H54 (cell line): ENCODE measurements at regions not wholly inside any gene's neighbourhood (a gene's known extent, or its start where the extent isn't known, plus 50 kb on each side); places are given as distances from the start of the nearest gene placed in this dataset.

ENCODE experiments used
- DNase-seq: peaks from one replicate; pipeline ENCODE4 v3.0.0; 2011; ENCODE audit warnings: low spot score, mixed read lengths; ENCODE audit not compliant: insufficient read length
- FAIRE-seq: peaks from 3 replicates; lab custom pipeline; 2011; peaks lifted over from hg19 to GRCh38; lab: Jason Lieb, UNC
- POLR2A ChIP-seq: IDR thresholded peaks from 2 replicates; pipeline ENCODE4 v1.6.1; 2011; ENCODE audit warnings: low read depth, mild to moderate bottlenecking, low read length

- DNase-seq (no peak), FAIRE-seq (no peak)
- no peak for TF ChIP-seq POLR2A
Observed at GRCh38 chr13:53160211-53160610, 131.6 kb downstream of the OLFM4 start.

GRCh38 chr13:53161251-53161650 is 132.6 kb downstream of the OLFM4 start:
- DNase-seq: no peak
- TF ChIP-seq POLR2A: no peak
- FAIRE-seq: no peak

GRCh38 chr13:53165261-53165660 is 136.6 kb downstream of the OLFM4 start:
- TF ChIP-seq POLR2A: no peak
- DNase-seq (no peak), FAIRE-seq (no peak)

GRCh38 chr13:53167561-53167960 is 138.9 kb downstream of the OLFM4 start:
- TF ChIP-seq POLR2A: no peak
- DNase-seq (no peak), FAIRE-seq (no peak)

DNA sequence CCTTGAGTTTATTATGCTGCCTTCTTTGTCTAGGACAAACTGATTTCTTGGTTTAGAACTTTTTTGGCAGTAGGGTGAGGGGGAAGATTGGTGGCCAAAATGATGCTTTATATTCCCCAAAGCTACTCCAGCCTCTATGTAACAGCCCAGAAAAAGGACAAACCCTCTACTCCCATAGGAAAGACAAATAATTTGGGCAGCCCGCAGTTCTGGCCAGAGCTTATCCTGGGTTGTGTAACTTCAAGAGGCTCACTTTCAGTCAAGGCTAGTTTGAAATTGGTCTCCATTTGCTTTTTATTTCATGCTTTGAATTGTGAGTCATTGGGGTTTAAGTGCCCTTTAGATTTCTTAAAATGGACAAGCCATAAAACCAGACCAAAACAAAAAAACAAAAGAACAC is 142.3 kb downstream of the OLFM4 start:
- TF ChIP-seq POLR2A: no peak
- DNase-seq (no peak), FAIRE-seq (no peak)

GRCh38 chr13:53174545-53174944 is 145.9 kb downstream of the OLFM4 start:
- DNase-seq (no peak), FAIRE-seq (no peak)
- TF ChIP-seq POLR2A: no peak

- FAIRE-seq (no peak), DNase-seq (no peak)
- no peak for TF ChIP-seq POLR2A
Observed at GRCh38 chr13:53180684-53181083, 152.1 kb downstream of the OLFM4 start.

DNA sequence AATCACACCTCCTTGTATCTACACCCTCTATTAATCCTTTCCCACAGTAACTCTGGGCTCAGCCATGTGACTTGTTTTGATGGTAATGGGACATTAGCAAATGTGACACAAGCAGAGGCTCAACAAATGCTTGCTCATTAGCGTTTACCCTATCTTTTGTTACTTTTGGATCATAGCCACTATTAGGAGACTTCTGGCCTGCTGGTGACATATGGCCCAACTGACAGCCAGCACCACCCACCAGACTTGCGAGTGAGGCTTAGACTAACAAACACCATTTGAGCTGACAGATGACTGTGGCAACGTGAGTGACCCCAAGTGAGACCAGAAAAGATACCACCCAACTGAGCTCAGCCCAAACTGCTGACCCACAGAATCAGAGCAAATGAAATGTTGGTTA is 154.1 kb downstream of the OLFM4 start:
- FAIRE-seq: no peak
- no peak for DNase-seq
- no peak for TF ChIP-seq POLR2A

GRCh38 chr13:53188120-53188519 is 159.5 kb downstream of the OLFM4 start:
- no peak for TF ChIP-seq POLR2A
- FAIRE-seq: no peak
- no peak for DNase-seq

DNA sequence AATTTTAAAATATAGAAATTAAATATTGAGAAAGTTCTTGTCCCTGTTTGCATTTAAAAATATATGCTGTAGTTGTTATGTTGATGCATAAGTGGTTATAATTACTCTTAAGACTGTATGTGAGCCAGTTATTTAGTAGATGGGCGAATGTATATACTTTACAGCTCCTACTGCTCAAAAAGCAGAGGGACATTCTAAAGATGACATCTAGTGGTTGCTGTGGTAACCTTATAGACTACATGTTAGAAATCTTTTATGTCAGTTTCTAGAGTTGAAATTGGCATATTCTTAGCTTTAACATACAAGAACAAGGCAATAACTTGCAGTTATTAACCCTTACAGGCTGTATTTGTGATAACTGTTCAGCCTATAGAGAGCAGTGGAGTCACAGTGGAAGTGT is 160.5 kb downstream of the OLFM4 start:
- DNase-seq: no peak
- TF ChIP-seq POLR2A: no peak
- no peak for FAIRE-seq

DNA sequence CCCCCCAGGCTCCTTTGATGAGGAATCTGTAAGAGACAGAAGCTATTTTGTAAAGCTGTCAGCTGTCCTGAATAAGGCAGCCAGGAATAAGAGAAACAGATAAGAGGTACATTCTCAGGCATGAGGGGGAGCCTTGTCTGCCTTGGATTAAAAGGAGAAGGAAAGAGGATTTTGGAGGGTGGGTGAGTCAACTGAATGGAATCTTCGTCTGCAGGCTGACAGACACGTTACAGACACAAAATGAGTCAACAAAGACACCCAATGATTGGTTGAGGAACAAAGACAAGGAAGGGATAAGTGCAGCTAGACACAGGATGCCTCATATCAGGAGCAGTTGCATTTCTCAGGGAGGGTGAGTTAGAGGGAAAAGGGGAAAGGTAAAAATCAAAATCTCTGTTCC is 162.5 kb downstream of the OLFM4 start:
- DNase-seq (peak; percentile 33), FAIRE-seq (no peak)
- no peak for TF ChIP-seq POLR2A

DNA sequence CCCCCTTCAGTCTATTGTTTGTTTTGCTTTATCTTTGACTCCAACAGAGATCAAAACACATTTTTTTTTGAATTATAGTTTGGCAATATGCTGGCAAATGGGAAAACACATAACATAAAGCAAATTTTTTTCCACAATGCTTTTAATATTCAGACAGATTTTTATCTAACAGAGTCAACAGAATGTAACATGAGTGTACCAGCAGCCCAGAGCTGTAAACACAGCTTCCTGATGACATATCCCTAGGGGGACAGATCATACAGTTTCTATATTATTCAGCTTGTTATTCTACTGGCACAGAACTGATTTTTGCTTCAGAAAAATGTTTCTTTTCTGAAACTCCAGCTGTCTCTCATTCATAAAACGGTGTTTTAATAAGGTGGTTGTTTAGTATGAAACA is 168.8 kb downstream of the OLFM4 start:
- TF ChIP-seq POLR2A: no peak
- FAIRE-seq: no peak
- no peak for DNase-seq

- no peak for FAIRE-seq
- TF ChIP-seq POLR2A: no peak
- DNase-seq: no peak
Observed at GRCh38 chr13:53198017-53198416, 169.4 kb downstream of the OLFM4 start.

DNA sequence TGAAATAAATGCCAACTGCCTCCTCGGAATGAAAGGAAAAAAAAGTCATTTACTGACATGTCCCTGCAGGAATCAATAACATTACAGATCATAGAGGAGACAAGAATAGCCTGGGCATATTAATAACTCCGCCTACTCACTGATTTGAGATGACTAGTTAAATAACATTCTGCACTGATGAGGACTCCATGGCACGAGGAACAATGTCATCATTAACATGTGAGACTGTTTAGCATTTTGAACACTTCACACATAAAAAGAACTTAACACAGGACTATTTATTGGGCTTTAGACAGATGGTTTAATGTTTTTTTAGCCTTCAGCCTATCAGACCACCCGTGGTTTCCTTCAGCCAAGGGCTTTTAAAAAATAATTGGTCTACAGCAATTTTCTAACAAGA is 170.1 kb downstream of the OLFM4 start:
- DNase-seq (no peak), FAIRE-seq (no peak)

DNA sequence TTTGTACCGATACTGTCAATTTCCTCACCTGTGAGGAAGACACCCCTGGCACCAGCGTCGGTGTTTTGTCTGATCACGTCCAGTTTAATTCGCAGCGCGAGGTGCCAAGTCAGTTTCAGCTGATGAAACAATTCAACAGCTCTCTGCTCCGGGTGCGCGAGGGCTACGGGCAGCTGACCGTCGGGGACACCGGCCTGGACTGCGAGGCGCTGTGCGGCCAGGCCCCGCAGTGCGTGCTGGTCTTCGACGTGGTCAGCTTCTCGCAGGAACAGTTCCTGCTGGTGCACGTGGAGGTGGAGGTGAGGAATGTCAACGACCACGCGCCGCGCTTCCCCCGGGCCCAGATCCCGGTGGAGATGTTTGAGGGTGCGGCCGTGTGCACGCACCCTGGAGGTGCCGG is 171.5 kb downstream of the OLFM4 start:
- FAIRE-seq (no peak), DNase-seq (no peak)
- no peak for TF ChIP-seq POLR2A

More for the DNA sequence above, 170.1 kb downstream of the OLFM4 start:
- no peak for TF ChIP-seq POLR2A

- FAIRE-seq: no peak
- DNase-seq: no peak
- TF ChIP-seq POLR2A: no peak
Observed at GRCh38 chr13:53200498-53201453, 172.2 kb downstream of the OLFM4 start.
